ENCODE measurements at regions not wholly inside any gene's neighbourhood (a gene's known extent, or its start where the extent isn't known, plus 50 kb on each side); places are given as distances from the start of the nearest gene placed in this dataset.
A peak's percentile ranks its signal among the peaks of the same experiment; 100 is the strongest.

DNA sequence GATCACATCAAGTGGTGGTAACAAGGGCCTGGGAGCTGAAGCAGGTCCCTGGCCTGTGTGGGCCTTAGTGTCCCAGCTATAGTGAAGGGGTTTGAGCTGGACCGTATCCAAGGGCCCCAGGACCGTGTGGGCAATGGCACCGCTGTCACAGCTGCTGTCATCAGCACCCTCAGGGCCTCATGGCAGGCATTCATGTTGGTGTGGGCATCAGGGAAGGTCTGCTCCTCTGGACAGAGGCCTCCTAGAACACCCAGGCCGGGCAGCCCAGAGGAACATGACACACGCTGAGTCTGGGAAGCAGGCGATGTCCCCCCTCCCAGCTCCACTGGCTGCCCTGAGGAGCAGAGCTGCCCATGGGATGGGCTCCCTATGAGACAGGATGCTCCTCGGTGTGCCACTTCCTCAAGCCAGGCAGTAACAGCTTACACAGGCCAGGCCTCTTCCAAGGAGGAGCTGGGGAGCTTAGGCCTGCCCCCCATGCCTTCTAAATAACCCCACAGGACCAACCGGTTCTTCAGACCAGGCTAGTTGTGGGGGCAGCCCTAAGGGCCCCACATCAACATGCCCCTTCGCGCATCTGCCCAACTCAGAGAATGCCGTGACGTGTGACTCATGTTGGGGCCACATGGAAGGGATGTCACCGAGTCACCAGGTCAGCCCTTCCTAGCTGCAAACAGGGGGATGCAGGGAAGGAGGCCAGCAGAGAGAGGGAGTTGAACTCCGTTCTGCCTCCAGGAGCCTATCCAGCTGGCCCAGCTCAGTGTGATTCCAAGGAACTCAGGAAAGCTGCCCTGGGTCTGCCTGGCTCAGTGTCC, 80.4 kb downstream of the PITPNM2 start:
- peaks cover 0 to 8% of the 10 kb centered on the region in 2 experiments for H4K20me1 ChIP-seq (replicated peaks in 1 of 2; ENCODE audit: control insufficient read depth in 1 of 2, insufficient read depth in 2 of 2, low read length in 2 of 2)
- no peak overlapping the region for H3K18ac ChIP-seq (ENCODE audit: extremely low read depth, low read length)
- H2BK5ac ChIP-seq (ENCODE audit: low read depth, low read length), result 0 out of 2 replicates have a peak overlapping the region, but pooled peaks have one; percentile 49
- no peak overlapping the region for H2BK20ac ChIP-seq (ENCODE audit: low read length)
- no peak overlapping the region for H2AFZ ChIP-seq (ENCODE audit: low read length)
- no peak overlapping the region for H2BK15ac ChIP-seq (ENCODE audit: low read length)
- ChIA-PET CTCF (ENCODE audit: partially characterized antibody) (interaction anchor here (0.6 to 13.8 kb wide), 11 partner anchors 7 to 232 kb away, joined by 3 to 148 read pairs (median 4); no protein-coding TSS in a partner anchor), POLR2A (ENCODE audit: partially characterized antibody) (no interaction called here)
- H3K4me3 ChIP-seq (ENCODE audit: extremely low read depth in 1 of 4, insufficient read depth in 2 of 4, low read depth in 3 of 4, low read length in 4 of 4), result no peak overlapping the region
- no peaks in the 10 kb centered on the region for H3K27me3 ChIP-seq (replicated peaks in 1 of 4; ENCODE audit: control insufficient read depth in 3 of 4, extremely low read depth in 1 of 4, insufficient read depth in 3 of 4, low read length in 3 of 4)
- no peak overlapping the region for H4K91ac ChIP-seq (replicated peaks; ENCODE audit: insufficient read length, low read length)
- H2BK12ac ChIP-seq (ENCODE audit: low read depth, low read length), result no peak overlapping the region
- peaks cover 2% of the 10 kb centered on the region; the same call in 1 of the 2 replicates for H3K79me1 ChIP-seq (ENCODE audit: low read depth, low read length)
- peaks cover 0 to 6% (median under 1%) of the 10 kb centered on the region in 4 experiments; a peak in 4 of 7 replicates for H3K4me1 ChIP-seq (replicated peaks in 1 of 4; ENCODE audit: control insufficient read depth in 3 of 4, insufficient read depth in 4 of 4, low read length in 3 of 4)
- no peak overlapping the region for H3K4me2 ChIP-seq (ENCODE audit: insufficient read depth in 1 of 2, low read depth in 2 of 2, low read length in 2 of 2)
- no peaks in the 10 kb centered on the region for H3K9me3 ChIP-seq (ENCODE audit: insufficient read depth in 2 of 2, low read depth in 1 of 2, low read length in 1 of 2)
- no peak overlapping the region for H3K23ac ChIP-seq (ENCODE audit: insufficient read length)
- 91% methylated on average over 14 of the region's 14 CpGs; no CpG with 5 or more reads in 1 of the 2 experiments for WGBS, 2 experiments (ENCODE audit: extremely low coverage in 1 of 2, insufficient coverage in 1 of 2, insufficient read length in 1 of 2, insufficient replicate concordance in 2 of 2, low coverage in 1 of 2, low lambda C conversion rate in 2 of 2, missing lambda C conversion rate in 1 of 2)
- no peak overlapping the region for H3K4ac ChIP-seq (replicated peaks; ENCODE audit: insufficient read length, low read depth, low read length)
- FAIRE-seq (no peak), DNase-seq (ENCODE audit: low read depth in 1 of 2, low spot score in 2 of 2) (no peak)
- H3K9ac ChIP-seq (replicated peaks in 1 of 4; ENCODE audit: extremely low read depth in 1 of 4, low read depth in 3 of 4, low read length in 3 of 4), result no peak overlapping the region; a peak in 1 of 7 replicates
- no peaks in the 10 kb centered on the region for H3K79me2 ChIP-seq (ENCODE audit: control insufficient read depth in 1 of 2, insufficient read depth in 2 of 2, low read length in 2 of 2)
- no peak overlapping the region for H3K14ac ChIP-seq (ENCODE audit: insufficient read length)
- no peaks in the 10 kb centered on the region for H3K36me3 ChIP-seq (ENCODE audit: control insufficient read depth in 2 of 4, insufficient read depth in 4 of 4, low read length in 3 of 4)
- no peak overlapping the region for H3K56ac ChIP-seq (replicated peaks; ENCODE audit: insufficient read length, low read depth, low read length)
- 0 out of 2 replicates have a peak, but pooled peaks cover 3% of the 10 kb centered on the region for H3K23me2 ChIP-seq (ENCODE audit: low read depth, low read length)
- no peak overlapping the region for H3K27ac ChIP-seq (ENCODE audit: low read depth, low read length)
- no peak overlapping the region for H4K5ac ChIP-seq (ENCODE audit: insufficient read length, low read depth, low read length)
- H2AK5ac ChIP-seq (ENCODE audit: low read depth, low read length), result no peak overlapping the region
- H2BK120ac ChIP-seq (replicated peaks; ENCODE audit: low read depth, low read length), result no peak overlapping the region
- H4K8ac ChIP-seq (ENCODE audit: extremely low read depth, insufficient read depth, low read length), result peak overlapping the region; percentile 31; the same call in 1 of the 2 replicates
- no peak for TF ChIP-seq PHF8 (conservative IDR thresholded peaks at IDR 0.05; ENCODE audit: low read depth, low read length)
- TF ChIP-seq KDM1A (IDR thresholded peaks at IDR 0.05; ENCODE audit: borderline replicate concordance, low read length), result no peak
- TF ChIP-seq ATF2 (IDR thresholded peaks at IDR 0.05; ENCODE audit: low read length), result no peak
- no peak for TF ChIP-seq SP2 (IDR thresholded peaks at IDR 0.05; ENCODE audit: low read length)
- TF ChIP-seq CREB1 (IDR thresholded peaks at IDR 0.05), result no peak
- TF ChIP-seq SIX5 (IDR thresholded peaks at IDR 0.05; ENCODE audit: low read depth, low read length), result no peak
- TF ChIP-seq MAFK (IDR thresholded peaks at IDR 0.05; ENCODE audit: low read depth, low read length), result no peak
